HG03064 (cell line): ENCODE measurements at regions not wholly inside any gene's neighbourhood (a gene's known extent, or its start where the extent isn't known, plus 50 kb on each side); places are given as distances from the start of the nearest gene placed in this dataset.

ENCODE experiments used
- ATAC-seq: cut with Tn5 transposase; IDR thresholded peaks from one replicate; pipeline ENCODE4 v1.9.1; 2021; ENCODE audit warnings: low read depth; ENCODE audit not compliant: unreplicated experiment

DNA sequence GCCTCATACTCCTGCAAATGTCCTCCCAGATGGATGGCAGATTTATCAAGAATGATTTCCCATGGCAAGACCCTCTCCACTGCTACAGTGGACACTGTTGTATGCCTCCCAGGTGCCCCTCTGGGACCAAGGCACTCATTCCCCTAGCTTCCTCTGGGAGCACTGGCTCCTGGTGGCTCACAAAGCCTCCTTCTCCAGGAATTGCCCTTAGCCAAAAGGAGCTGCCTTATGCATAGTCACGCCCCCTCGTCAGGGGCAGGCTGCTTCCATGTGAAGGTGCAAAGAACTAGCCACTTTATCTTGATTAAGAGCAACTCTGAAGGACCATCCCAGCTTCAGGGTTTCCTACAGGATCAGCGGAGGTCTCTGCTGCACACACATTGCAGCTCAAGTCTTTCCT lies 358.1 kb downstream of the CDK5RAP2 start:
- no peak for ATAC-seq

- ATAC-seq: no peak
These were observed 365.6 kb downstream of the CDK5RAP2 start for GRCh38 chr9:120214332-120214731.

GRCh38 chr9:120212853-120213200 lies 367.1 kb downstream of the CDK5RAP2 start:
- ATAC-seq: no peak

DNA sequence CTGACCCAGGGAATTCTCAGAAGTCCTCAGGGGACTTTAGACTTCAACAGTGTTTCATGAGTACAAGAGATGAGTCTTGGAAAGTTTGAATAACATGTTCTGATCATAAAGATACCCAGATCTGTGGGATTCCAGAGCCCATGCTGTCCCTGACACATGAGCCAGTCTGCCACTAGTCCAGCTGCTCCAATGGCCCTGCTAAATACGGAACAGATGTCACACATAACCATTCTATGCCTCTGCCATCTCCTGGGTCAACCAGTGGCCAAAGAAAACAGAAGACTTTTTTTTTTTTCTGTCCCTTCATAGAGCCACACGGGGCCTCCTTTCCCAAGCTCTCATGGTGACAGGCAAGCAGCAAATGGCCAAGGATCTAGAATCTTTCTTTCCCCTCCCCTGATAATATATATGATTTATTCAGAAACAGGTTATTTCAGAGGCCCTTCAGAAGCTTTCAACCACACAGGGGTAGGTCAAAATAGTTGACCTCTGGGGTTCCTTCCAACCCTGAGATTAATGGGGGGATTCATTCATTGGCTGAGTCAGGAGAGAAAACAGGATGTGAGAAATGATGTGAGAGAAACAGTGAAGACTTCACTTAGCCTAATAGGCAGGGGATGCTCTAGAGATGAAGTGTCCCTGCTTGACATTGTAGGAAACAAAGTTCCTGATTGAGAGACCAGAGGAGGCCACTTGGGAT lies 367.7 kb downstream of the CDK5RAP2 start:
- ATAC-seq: no peak

DNA sequence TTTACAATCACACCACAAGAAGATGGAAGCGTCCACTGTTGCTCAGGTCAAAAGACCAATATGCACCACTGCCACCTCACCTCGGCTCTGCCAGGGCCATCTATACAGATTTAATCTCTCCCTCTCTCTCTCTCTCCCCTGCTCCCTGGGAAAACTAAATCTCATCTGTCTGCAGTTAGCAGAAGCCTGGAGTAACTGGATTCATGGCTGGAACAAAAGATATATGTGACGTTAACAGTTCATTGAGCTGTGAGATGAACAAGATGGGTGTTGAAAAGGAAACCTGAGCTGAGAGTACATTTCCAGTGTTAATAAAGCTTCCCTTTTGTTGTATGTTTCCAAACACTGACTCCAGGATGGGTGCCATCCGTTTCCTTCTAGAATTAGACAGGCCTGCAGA lies 369.7 kb downstream of the CDK5RAP2 start:
- ATAC-seq: no peak

DNA sequence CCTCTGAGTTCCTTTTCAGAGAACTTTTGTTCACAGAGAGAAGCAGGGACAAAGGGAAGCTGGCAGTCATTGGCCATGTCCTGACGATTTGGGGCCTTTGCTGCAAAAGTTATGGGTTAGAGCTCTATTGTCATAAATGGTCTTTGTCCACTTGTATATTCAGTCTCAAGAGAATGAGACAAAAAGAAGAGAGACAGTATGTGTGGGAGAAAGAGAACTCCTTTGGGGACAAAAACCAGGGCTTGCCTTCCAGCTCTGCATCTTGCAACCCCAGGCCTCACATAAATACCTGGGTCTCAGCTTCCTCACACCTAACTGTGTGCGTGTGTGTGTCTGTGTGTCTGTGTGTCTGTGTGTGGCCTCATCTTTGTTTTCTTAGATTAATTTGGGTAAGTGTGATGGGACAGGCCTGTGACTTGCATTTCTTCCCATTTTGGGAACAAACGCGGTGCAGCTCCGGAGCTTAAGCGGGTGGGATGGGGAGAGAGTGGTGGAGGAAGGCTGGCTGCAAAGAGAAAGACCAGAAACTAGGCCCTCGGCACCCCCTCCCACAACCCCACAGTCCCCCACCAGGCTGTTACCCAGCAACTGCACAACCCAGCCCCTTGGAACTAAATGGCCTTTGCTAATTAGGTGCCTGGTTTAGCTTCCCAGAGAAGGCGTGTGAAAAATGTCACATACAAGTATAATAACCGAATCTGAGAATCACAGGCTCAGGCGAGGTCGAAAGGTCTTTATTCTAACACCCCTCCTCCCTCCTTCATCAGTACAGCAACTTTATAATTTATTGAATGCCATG lies 376.9 kb downstream of the CDK5RAP2 start:
- no peak for ATAC-seq

GRCh38 chr9:120198027-120198426 lies 381.9 kb downstream of the CDK5RAP2 start:
- ATAC-seq: no peak

GRCh38 chr9:120197605-120198004 lies 382.4 kb downstream of the CDK5RAP2 start:
- ATAC-seq: no peak

GRCh38 chr9:120191141-120191540 lies 388.8 kb downstream of the CDK5RAP2 start:
- ATAC-seq: no peak

DNA sequence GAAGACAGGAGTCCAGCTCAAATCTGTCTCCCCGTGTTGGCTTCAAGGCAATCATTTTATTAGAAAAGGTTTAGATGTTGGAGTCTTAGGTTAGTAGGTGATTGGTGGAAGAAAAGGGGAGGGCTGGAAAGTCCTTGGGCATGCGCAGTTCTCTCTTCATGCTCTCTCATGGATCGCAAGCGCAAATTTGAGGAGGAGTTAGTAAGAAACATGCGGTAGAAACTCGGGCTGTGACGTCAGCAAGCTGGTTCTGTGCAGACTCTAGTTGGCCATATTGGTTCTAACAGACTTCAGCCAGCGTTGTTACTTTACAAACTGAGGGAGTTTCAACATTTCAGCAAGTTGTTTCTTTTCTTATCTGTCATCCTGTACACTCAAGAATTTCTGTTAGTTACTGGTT lies 392.2 kb downstream of the CDK5RAP2 start:
- ATAC-seq: no peak

- no peak for ATAC-seq
These were observed 393.7 kb downstream of the CDK5RAP2 start for GRCh38 chr9:120186276-120186675.

- ATAC-seq: no peak
These were observed 395.7 kb downstream of the CDK5RAP2 start for GRCh38 chr9:120184266-120184665.

DNA sequence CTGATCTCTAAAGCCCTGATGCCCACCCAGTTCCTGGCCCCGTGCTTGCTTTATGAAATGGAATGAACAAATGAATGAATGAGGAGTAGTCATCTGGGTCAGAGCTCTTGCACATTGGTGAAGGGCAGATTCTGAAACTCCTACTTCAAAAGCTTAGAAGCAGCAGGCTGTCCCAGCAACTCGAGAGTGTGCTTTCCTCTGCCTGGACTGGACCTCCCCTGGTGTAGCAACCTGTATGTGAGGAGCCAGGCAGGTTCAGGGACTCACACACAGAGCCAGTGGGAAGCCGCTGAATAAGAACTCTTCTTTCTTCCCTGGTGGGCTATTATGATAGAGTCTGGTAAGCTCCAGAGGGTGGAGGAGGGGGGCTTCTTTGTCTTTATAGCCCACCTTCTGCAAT lies 396.4 kb downstream of the CDK5RAP2 start:
- ATAC-seq: no peak

DNA sequence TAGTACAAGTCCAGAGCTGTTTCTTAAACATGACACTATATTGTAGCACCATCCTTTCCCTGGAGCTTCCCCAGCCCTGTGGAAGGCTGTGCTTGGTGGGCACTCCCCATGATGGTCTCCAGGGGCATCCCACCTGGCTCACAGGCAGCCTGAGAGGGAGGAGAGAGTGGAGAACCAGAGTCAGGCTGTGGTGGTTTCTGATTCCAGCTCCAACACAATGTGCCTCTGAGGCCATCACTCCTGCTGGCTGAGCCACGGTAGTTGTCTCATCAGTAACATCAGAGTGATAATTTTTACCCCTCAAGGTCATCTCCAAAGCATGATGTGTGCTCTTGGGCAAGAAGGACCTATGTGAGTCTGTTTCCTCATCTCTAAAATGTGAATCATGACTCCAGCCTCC lies 398.0 kb downstream of the CDK5RAP2 start:
- ATAC-seq: no peak

DNA sequence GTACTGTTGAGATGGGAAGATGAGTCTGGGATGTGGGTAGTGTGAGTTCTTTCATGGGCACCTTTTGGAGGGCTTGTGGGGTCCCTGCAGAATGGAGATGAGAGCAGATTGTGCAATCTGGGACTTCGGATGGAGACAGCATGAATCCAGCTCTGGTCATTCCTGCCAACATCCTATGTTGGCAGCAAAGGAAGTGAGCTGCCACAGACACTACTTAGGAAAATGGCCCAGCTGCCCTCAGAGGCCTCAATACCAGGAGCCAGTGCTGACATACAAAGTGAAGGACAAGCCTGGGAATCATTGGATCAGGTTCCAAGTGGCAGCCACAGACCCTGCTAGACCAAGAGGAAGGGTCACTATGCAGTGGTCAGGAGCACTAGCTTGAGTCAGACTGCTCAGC lies 402.8 kb downstream of the CDK5RAP2 start:
- no peak for ATAC-seq

DNA sequence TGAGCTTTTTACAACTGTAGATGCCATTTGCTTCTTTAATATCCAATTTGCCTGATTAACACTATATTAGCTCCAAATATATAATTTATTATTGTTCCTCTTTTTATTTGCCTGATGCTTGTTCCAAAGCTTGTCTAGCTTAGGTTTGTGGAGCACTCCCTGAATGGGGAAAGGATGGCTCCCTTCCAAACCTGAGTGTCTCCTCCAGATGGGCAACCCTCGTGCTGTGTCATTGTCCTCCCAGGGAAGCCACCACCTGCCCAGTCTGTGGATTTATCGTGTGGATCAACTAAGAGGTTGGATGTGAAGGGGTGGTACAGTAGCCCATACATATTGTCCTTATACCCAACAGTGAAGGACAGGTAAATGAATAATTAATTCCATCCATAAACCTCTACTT lies 404.9 kb downstream of the CDK5RAP2 start:
- no peak for ATAC-seq

DNA sequence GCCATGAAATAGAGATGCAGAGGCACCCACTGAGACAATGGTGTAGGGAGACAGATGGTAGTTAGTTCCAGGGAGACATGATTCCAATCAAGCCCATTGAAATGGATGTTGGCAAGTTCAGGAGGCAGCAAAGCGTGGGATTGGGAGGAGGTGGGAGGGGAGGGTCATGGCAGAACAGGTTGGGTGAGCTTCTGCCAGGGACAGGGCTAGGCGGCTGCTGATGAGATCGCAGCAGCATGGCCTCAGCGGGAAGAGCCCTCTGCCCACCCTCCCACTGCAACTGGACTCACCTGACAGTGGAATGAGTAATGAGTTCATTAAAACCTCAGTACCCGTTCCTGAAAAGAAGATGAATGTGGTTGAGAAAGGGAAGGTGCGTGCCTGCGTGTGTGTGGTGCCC lies 418.2 kb downstream of the CDK5RAP2 start:
- ATAC-seq: no peak

DNA sequence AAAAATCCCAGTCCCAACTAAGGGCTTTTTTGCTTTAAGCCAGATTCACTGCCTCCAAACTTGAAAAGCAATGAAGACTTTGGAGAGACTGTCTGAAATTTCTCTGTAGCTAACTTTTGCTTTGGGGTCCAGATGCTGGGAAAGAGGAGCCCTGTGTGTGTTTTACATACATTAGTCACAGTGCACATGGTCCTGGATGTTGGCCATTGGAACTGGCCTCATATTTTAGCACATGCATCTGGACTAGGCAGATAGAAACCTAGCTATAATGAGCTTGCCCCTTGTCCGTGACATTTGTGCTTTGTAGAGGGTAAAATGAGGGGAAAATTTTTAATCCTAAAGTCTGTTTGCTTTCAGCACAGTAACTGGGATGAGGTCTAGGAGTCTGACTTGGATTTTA lies 421.7 kb downstream of the CDK5RAP2 start:
- no peak for ATAC-seq

GRCh38 chr9:120156376-120156775 lies 423.6 kb downstream of the CDK5RAP2 start:
- no peak for ATAC-seq

- no peak for ATAC-seq
These were observed 426.7 kb downstream of the CDK5RAP2 start for GRCh38 chr9:120153258-120153657.

- no peak for ATAC-seq
These were observed 427.7 kb downstream of the CDK5RAP2 start for GRCh38 chr9:120152295-120152694.

GRCh38 chr9:120151806-120152205 lies 428.2 kb downstream of the CDK5RAP2 start:
- ATAC-seq: no peak
